ENCODE measurements at regions not wholly inside any gene's neighbourhood (a gene's known extent, or its start where the extent isn't known, plus 50 kb on each side); places are given as distances from the start of the nearest gene placed in this dataset.

GRCh38 chr7:17481118-17481517 lies 182.7 kb downstream of the AHR start:
- no peaks in the 10 kb centered on the region for H3K27me3 ChIP-seq (ENCODE audit: insufficient read depth, low read length)
- H3K79me2 ChIP-seq (ENCODE audit: control insufficient read depth, insufficient read depth, low read length, unreplicated experiment), result no peaks in the 10 kb centered on the region
- no peaks in the 10 kb centered on the region for H3K4me1 ChIP-seq (ENCODE audit: control insufficient read depth, insufficient read depth, low read length, unreplicated experiment)
- no peaks in the 10 kb centered on the region for H3K36me3 ChIP-seq (ENCODE audit: insufficient read depth, low read length)
- H3K4me3 ChIP-seq (ENCODE audit: low read depth, low read length), result no peak overlapping the region
- H2AFZ ChIP-seq (ENCODE audit: low read length, unreplicated experiment), result no peak overlapping the region
- no peak overlapping the region for H3K27ac ChIP-seq (ENCODE audit: low read depth, low read length)

GRCh38 chr7:17485368-17485767 lies 186.9 kb downstream of the AHR start:
- Histone ChIP-seq H3K36me3 (ENCODE audit: insufficient read depth, low read length) (no peaks in the 10 kb centered on the region), H3K27me3 (ENCODE audit: insufficient read depth, low read length) (no peaks in the 10 kb centered on the region), H3K4me3 (ENCODE audit: low read depth, low read length) (no peak overlapping the region), H3K4me1 (ENCODE audit: control insufficient read depth, insufficient read depth, low read length, unreplicated experiment) (no peaks in the 10 kb centered on the region), H2AFZ (ENCODE audit: low read length, unreplicated experiment) (no peak overlapping the region), H3K27ac (ENCODE audit: low read depth, low read length) (no peak overlapping the region; the same call in 1 of the 2 replicates), H3K79me2 (ENCODE audit: control insufficient read depth, insufficient read depth, low read length, unreplicated experiment) (no peaks in the 10 kb centered on the region)

GRCh38 chr7:17485904-17486303 lies 187.5 kb downstream of the AHR start:
- no peaks in the 10 kb centered on the region for H3K4me1 ChIP-seq (ENCODE audit: control insufficient read depth, insufficient read depth, low read length, unreplicated experiment)
- no peak overlapping the region for H3K4me3 ChIP-seq (ENCODE audit: low read depth, low read length)
- H3K27ac ChIP-seq (ENCODE audit: low read depth, low read length), result no peak overlapping the region; the same call in 1 of the 2 replicates
- no peaks in the 10 kb centered on the region for H3K27me3 ChIP-seq (ENCODE audit: insufficient read depth, low read length)
- no peaks in the 10 kb centered on the region for H3K36me3 ChIP-seq (ENCODE audit: insufficient read depth, low read length)
- no peaks in the 10 kb centered on the region for H3K79me2 ChIP-seq (ENCODE audit: control insufficient read depth, insufficient read depth, low read length, unreplicated experiment)
- H2AFZ ChIP-seq (ENCODE audit: low read length, unreplicated experiment), result no peak overlapping the region

GRCh38 chr7:17486835-17487234 lies 188.4 kb downstream of the AHR start:
- H3K79me2 ChIP-seq (ENCODE audit: control insufficient read depth, insufficient read depth, low read length, unreplicated experiment), result no peaks in the 10 kb centered on the region
- no peak overlapping the region for H3K4me3 ChIP-seq (ENCODE audit: low read depth, low read length)
- H3K27me3 ChIP-seq (ENCODE audit: insufficient read depth, low read length), result no peaks in the 10 kb centered on the region
- H2AFZ ChIP-seq (ENCODE audit: low read length, unreplicated experiment), result no peak overlapping the region
- no peaks in the 10 kb centered on the region for H3K36me3 ChIP-seq (ENCODE audit: insufficient read depth, low read length)
- H3K27ac ChIP-seq (ENCODE audit: low read depth, low read length), result no peak overlapping the region
- H3K4me1 ChIP-seq (ENCODE audit: control insufficient read depth, insufficient read depth, low read length, unreplicated experiment), result no peaks in the 10 kb centered on the region

- Histone ChIP-seq H3K27ac (ENCODE audit: low read depth, low read length) (no peak overlapping the region), H3K79me2 (ENCODE audit: control insufficient read depth, insufficient read depth, low read length, unreplicated experiment) (no peaks in the 10 kb centered on the region), H3K4me3 (ENCODE audit: low read depth, low read length) (no peak overlapping the region), H2AFZ (ENCODE audit: low read length, unreplicated experiment) (no peak overlapping the region), H3K27me3 (ENCODE audit: insufficient read depth, low read length) (no peaks in the 10 kb centered on the region), H3K36me3 (ENCODE audit: insufficient read depth, low read length) (no peaks in the 10 kb centered on the region), H3K4me1 (ENCODE audit: control insufficient read depth, insufficient read depth, low read length, unreplicated experiment) (no peaks in the 10 kb centered on the region)
Measured at GRCh38 chr7:17487343-17487742, 188.9 kb downstream of the AHR start.

GRCh38 chr7:17488829-17489228 lies 190.4 kb downstream of the AHR start:
- H3K4me1 ChIP-seq (ENCODE audit: control insufficient read depth, insufficient read depth, low read length, unreplicated experiment), result no peaks in the 10 kb centered on the region
- H3K27me3 ChIP-seq (ENCODE audit: insufficient read depth, low read length), result no peaks in the 10 kb centered on the region
- H2AFZ ChIP-seq (ENCODE audit: low read length, unreplicated experiment), result no peak overlapping the region
- no peak overlapping the region for H3K27ac ChIP-seq (ENCODE audit: low read depth, low read length)
- H3K4me3 ChIP-seq (ENCODE audit: low read depth, low read length), result no peak overlapping the region
- no peaks in the 10 kb centered on the region for H3K79me2 ChIP-seq (ENCODE audit: control insufficient read depth, insufficient read depth, low read length, unreplicated experiment)
- no peaks in the 10 kb centered on the region for H3K36me3 ChIP-seq (ENCODE audit: insufficient read depth, low read length)

DNA sequence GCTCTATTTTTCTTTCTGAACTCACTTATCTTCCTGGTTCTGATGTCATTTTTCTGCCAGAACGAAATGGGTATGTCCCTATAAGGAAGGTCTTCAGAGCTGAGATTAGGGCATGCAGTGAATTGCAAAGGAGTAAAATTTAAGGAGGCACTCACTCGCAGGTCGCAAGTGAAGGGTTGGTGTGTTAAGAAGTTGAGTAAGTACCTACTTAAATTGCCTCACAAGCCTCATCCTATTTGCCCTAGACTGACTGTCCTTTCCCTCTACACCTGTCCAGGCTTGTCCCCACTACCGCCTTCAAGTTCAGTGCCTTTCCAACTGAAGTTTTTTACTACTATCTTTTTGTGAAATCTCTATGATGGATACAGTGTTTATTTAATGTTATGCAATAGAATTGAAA lies 191.5 kb downstream of the AHR start:
- Histone ChIP-seq H3K27me3 (ENCODE audit: insufficient read depth, low read length) (no peaks in the 10 kb centered on the region), H3K79me2 (ENCODE audit: control insufficient read depth, insufficient read depth, low read length, unreplicated experiment) (no peaks in the 10 kb centered on the region), H3K4me3 (ENCODE audit: low read depth, low read length) (no peak overlapping the region), H3K4me1 (ENCODE audit: control insufficient read depth, insufficient read depth, low read length, unreplicated experiment) (no peaks in the 10 kb centered on the region), H3K27ac (ENCODE audit: low read depth, low read length) (no peak overlapping the region), H3K36me3 (ENCODE audit: insufficient read depth, low read length) (no peaks in the 10 kb centered on the region), H2AFZ (ENCODE audit: low read length, unreplicated experiment) (no peak overlapping the region)

- H2AFZ ChIP-seq (ENCODE audit: low read length, unreplicated experiment), result no peak overlapping the region
- H3K27me3 ChIP-seq (ENCODE audit: insufficient read depth, low read length), result no peaks in the 10 kb centered on the region
- H3K79me2 ChIP-seq (ENCODE audit: control insufficient read depth, insufficient read depth, low read length, unreplicated experiment), result no peaks in the 10 kb centered on the region
- no peaks in the 10 kb centered on the region for H3K36me3 ChIP-seq (ENCODE audit: insufficient read depth, low read length)
- no peaks in the 10 kb centered on the region for H3K4me1 ChIP-seq (ENCODE audit: control insufficient read depth, insufficient read depth, low read length, unreplicated experiment)
- H3K27ac ChIP-seq (ENCODE audit: low read depth, low read length), result no peak overlapping the region
- H3K4me3 ChIP-seq (ENCODE audit: low read depth, low read length), result no peak overlapping the region
Measured at GRCh38 chr7:17490825-17491224, 192.4 kb downstream of the AHR start.

GRCh38 chr7:17492437-17492836 lies 194.0 kb downstream of the AHR start:
- Histone ChIP-seq H3K27ac (ENCODE audit: low read depth, low read length) (no peak overlapping the region), H3K27me3 (ENCODE audit: insufficient read depth, low read length) (no peaks in the 10 kb centered on the region), H3K4me1 (ENCODE audit: control insufficient read depth, insufficient read depth, low read length, unreplicated experiment) (no peaks in the 10 kb centered on the region), H2AFZ (ENCODE audit: low read length, unreplicated experiment) (no peak overlapping the region), H3K4me3 (ENCODE audit: low read depth, low read length) (no peak overlapping the region), H3K79me2 (ENCODE audit: control insufficient read depth, insufficient read depth, low read length, unreplicated experiment) (no peaks in the 10 kb centered on the region), H3K36me3 (ENCODE audit: insufficient read depth, low read length) (no peaks in the 10 kb centered on the region)

- Histone ChIP-seq H3K27ac (ENCODE audit: low read depth, low read length) (no peak overlapping the region), H3K79me2 (ENCODE audit: control insufficient read depth, insufficient read depth, low read length, unreplicated experiment) (no peaks in the 10 kb centered on the region), H3K36me3 (ENCODE audit: insufficient read depth, low read length) (no peaks in the 10 kb centered on the region), H3K27me3 (ENCODE audit: insufficient read depth, low read length) (no peaks in the 10 kb centered on the region), H3K4me1 (ENCODE audit: control insufficient read depth, insufficient read depth, low read length, unreplicated experiment) (no peaks in the 10 kb centered on the region), H2AFZ (ENCODE audit: low read length, unreplicated experiment) (no peak overlapping the region), H3K4me3 (ENCODE audit: low read depth, low read length) (no peak overlapping the region)
Measured at GRCh38 chr7:17493446-17493845, 195.0 kb downstream of the AHR start.

- Histone ChIP-seq H3K27ac (ENCODE audit: low read depth, low read length) (no peak overlapping the region), H2AFZ (ENCODE audit: low read length, unreplicated experiment) (no peak overlapping the region), H3K4me1 (ENCODE audit: control insufficient read depth, insufficient read depth, low read length, unreplicated experiment) (no peaks in the 10 kb centered on the region), H3K36me3 (ENCODE audit: insufficient read depth, low read length) (no peaks in the 10 kb centered on the region), H3K79me2 (ENCODE audit: control insufficient read depth, insufficient read depth, low read length, unreplicated experiment) (no peaks in the 10 kb centered on the region), H3K4me3 (ENCODE audit: low read depth, low read length) (no peak overlapping the region), H3K27me3 (ENCODE audit: insufficient read depth, low read length) (no peaks in the 10 kb centered on the region)
Measured at GRCh38 chr7:17495655-17496394, 197.4 kb downstream of the AHR start.
